HG03159 (cell line): ENCODE measurements at regions not wholly inside any gene's neighbourhood (a gene's known extent, or its start where the extent isn't known, plus 50 kb on each side); places are given as distances from the start of the nearest gene placed in this dataset.

Experiments used
- ATAC-seq: cut with Tn5 transposase; IDR thresholded peaks from one replicate; pipeline ENCODE4 v1.9.1; 2021; ENCODE audit warnings: mild to moderate bottlenecking, moderate library complexity; ENCODE audit not compliant: unreplicated experiment

DNA sequence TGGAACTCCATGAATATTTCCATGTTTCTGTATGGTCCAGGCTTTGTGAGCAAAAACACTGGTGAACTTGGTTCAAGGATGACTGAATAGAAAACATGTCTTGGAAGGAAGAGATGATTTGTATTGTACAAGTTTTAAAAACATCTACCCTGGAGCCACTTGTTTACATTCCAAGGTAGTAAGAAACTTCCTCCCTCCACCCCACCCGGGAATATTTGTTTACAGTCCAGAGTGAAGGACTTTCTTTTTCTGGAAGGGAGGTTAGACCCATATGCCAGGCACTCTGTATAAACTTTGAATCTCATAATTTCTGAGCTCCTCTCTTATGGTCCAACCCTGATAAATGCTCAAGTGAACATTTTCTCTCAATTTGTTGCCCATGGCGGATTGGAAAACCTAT is 323.3 kb upstream of the LYPLAL1 start:
- no peak for ATAC-seq

GRCh38 chr1:218851586-218851985 is 322.1 kb upstream of the LYPLAL1 start:
- ATAC-seq: no peak

DNA sequence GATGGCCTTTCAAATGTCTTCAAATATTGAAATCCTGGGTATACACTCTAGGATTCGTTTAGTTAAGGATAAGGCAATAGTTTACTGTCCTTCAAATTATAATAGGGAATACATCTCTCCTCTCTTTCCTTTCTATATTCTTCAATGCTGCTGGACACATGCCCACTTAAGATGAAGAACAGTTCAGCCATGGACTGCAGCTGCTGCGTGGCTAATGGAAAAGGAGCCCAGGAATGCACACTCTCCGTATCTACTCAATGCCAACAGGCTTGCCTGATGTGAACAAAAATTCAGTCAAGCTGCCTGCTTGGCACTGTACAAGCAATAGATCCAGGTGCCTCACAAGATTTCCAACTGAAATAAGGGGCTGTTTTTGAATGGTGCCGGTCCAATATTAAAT is 321.2 kb upstream of the LYPLAL1 start:
- no peak for ATAC-seq

DNA sequence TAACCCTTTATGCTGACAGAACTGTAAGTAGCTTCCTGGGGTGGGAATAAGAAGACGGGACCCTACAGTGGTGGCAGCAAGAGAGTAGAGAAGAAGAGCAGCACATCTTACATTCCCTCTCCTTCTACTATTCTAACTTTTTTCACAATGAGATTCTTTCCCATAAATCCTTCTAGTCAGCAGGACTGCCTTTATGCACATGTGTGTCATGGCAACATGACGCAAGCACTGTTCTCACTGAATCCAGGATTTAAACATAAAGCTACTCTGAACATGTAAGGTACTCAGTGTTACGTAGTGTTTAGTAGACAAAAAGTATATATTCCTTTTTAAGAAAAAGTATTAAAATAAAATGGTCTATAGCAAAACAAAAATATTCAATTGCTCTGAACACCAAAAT is 309.7 kb upstream of the LYPLAL1 start:
- ATAC-seq: no peak

- no peak for ATAC-seq
Measured at GRCh38 chr1:218865591-218865990, 308.1 kb upstream of the LYPLAL1 start.

DNA sequence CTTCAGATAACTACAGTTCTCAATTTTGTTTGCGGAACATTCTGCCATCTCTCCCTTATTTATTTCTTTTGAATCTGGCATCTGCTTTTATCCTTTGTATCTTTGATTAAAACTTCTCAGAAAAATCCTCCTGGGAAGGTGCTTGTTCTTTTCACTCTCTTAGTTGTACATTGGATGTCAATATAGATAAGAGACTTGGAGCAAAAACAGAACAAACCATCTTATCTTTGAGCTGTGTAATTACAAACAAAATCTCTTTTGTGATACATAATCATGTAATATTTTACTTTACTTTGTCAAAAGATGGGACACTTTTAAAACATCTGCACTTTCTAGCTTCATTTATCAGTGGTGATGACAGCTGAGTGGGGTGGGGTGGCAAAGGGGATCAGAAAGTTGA is 307.2 kb upstream of the LYPLAL1 start:
- no peak for ATAC-seq

DNA sequence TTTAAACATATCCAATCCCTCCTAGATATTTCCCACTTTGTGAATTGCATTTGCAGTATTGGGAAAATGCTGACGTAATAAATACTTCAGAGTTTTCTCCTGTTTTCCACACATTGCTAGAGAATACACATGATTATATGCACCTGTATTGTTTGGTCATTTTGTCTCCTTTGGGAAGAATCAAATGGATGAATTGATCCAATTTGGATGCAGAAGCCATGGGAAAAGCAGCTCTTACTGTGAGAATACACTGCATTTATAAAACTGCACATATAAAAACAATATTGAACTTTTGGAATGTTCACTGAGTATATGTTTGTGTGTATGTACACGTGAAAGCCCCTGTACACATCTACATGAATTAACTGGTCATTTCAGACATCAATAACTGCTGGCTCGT is 306.6 kb upstream of the LYPLAL1 start:
- no peak for ATAC-seq

DNA sequence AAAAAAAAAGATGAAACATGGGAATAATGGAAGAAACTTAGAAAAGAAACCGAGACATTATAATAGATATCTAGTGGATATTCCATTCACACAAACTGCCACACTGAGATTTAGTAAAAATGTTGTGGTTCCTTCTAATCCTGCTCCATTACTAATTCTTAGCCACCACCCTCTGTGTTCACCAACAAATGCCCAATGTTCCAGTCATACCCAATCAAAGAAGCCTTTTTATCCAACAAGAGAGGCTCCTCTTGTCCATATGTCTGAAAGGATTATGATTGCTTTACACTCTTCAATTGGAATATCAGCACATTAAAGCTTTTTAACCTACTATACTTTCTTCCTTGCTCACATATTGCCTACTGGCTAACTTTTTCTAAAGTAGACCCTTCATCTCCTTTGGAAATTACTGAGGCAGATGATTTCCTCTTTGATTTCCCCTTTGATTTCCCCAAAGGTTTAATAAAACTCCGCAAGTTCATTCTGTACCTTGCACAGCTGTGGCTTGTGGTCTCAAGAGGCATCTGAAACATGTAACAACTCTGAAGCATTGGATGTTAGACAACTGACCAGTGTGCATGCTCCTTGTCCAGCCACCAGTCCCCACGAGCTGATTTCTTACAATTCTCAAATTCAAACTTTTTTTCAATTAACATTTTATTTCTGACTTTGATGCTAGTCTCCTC is 305.6 kb upstream of the LYPLAL1 start:
- ATAC-seq: no peak

DNA sequence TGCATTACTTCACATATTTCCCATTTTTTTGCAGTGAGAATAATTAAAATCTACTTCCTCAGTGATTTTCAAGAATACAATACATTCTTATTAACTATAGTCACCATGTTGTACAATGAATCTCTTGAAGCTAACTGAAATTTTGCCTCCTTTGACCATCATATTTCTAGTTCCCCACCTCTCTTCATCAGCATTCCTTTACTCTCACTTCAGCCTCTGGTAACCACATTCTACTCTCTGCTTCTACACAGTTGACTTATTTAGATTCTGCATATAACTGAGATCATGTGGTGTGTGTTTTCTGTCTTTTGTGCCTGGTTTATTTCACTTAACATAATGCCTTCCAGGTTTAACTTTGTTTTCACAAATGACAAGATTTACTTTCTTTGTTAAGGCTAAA is 304.4 kb upstream of the LYPLAL1 start:
- ATAC-seq: no peak

- ATAC-seq: no peak
Measured at GRCh38 chr1:218872026-218872425, 301.7 kb upstream of the LYPLAL1 start.

DNA sequence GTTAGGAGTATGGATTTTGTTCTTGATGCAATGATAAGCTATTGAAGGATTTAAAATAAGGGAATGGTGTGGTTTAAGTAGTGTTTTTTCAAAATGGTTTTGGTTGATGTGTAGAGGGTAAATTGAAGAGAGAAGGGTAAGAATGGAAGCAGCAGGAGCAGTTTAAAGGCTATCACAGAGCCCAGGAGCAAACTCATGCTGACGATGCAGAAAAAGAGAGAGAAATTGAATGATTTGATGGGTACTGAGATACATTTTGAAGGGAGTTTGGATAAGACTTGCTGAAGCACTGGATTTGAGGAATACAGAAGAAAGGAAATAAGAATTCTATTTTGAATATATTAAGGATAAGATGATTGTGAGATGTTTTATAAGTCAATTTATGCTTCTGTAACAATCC is 300.8 kb upstream of the LYPLAL1 start:
- ATAC-seq: no peak

GRCh38 chr1:218874313-218874712 is 299.4 kb upstream of the LYPLAL1 start:
- no peak for ATAC-seq

GRCh38 chr1:218874801-218875400 is 298.8 kb upstream of the LYPLAL1 start:
- no peak for ATAC-seq

DNA sequence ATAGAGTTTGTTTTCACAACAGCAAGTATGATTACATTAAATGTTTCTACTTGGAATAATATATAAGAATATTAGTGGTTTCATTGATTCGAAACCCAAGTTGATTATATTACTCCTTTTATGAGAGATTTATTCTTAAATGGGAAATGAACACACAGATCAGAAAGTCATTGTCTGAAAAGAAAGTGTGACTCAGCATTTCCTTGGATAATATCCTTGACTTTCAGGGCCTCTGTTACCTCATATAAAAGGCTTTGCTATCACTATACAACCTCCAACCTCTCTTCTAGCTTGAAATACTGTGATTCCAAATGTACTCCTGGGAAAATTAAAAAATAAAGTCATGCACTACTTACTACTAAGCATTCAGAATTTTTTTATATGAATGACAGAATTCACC is 295.3 kb upstream of the LYPLAL1 start:
- no peak for ATAC-seq

- ATAC-seq: no peak
Measured at GRCh38 chr1:218880484-218881060, 293.1 kb upstream of the LYPLAL1 start.

- no peak for ATAC-seq
Measured at GRCh38 chr1:218882454-218882853, 291.2 kb upstream of the LYPLAL1 start.

GRCh38 chr1:218886101-218886871 is 287.4 kb upstream of the LYPLAL1 start:
- no peak for ATAC-seq

GRCh38 chr1:218887141-218887925 is 286.3 kb upstream of the LYPLAL1 start:
- ATAC-seq: no peak

GRCh38 chr1:218890451-218890850 is 283.2 kb upstream of the LYPLAL1 start:
- no peak for ATAC-seq

GRCh38 chr1:218891577-218891976 is 282.1 kb upstream of the LYPLAL1 start:
- ATAC-seq: no peak

GRCh38 chr1:218895064-218895587 is 278.6 kb upstream of the LYPLAL1 start:
- ATAC-seq: no peak
